NCI-H187 treated with DMSO at 0.1 percent for 48 hours (cell line): ENCODE measurements at regions not wholly inside any gene's neighbourhood (a gene's known extent, or its start where the extent isn't known, plus 50 kb on each side); places are given as distances from the start of the nearest gene placed in this dataset.

Source experiments
- DNase-seq: peaks from one replicate; lab custom pipeline; 2025; lab: John Stamatoyannopoulos, UW

GRCh38 chr10:62870866-62871265, 54.7 kb upstream of the EGR2 start:
- no peak for DNase-seq

GRCh38 chr10:62869958-62870357, 53.8 kb upstream of the EGR2 start:
- DNase-seq = no peak

GRCh38 chr10:62866941-62867340, 50.8 kb upstream of the EGR2 start:
- no peak for DNase-seq

- DNase-seq = no peak
Observed at GRCh38 chr10:62866451-62866850, 50.3 kb upstream of the EGR2 start.
